ENCODE measurements at regions not wholly inside any gene's neighbourhood (a gene's known extent, or its start where the extent isn't known, plus 50 kb on each side); places are given as distances from the start of the nearest gene placed in this dataset.

DNA sequence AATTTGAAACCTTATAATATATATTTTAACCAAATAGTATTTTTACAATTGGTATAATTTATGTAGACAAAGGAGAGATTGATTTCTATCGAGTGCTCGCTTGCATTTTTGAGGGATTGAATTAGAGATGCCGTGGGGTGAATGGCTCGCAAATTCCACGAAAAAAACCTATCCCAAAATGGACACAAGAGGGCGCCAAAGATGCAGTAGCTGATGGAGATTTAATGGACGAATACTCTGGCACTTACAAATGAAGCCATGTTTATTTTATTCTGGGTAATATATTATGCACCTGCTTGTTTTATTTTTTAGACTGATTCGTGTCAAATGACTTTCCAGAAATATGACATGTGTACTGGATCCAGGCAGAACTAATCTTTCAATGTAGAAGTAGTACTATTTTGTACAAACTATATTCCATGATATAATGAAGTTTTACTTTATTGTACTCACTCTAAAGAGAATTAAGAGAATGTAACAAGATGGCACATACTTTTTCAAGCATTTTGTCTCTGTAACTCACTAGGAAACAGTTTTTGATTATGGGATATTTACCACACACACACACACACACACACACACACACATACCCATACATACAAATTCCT is 505.4 kb downstream of the PLCL1 start:
- no peak overlapping the region for H3K4me3 ChIP-seq (ENCODE audit: control insufficient read depth, low read depth, low read length)
- TF ChIP-seq, protein P1, sequence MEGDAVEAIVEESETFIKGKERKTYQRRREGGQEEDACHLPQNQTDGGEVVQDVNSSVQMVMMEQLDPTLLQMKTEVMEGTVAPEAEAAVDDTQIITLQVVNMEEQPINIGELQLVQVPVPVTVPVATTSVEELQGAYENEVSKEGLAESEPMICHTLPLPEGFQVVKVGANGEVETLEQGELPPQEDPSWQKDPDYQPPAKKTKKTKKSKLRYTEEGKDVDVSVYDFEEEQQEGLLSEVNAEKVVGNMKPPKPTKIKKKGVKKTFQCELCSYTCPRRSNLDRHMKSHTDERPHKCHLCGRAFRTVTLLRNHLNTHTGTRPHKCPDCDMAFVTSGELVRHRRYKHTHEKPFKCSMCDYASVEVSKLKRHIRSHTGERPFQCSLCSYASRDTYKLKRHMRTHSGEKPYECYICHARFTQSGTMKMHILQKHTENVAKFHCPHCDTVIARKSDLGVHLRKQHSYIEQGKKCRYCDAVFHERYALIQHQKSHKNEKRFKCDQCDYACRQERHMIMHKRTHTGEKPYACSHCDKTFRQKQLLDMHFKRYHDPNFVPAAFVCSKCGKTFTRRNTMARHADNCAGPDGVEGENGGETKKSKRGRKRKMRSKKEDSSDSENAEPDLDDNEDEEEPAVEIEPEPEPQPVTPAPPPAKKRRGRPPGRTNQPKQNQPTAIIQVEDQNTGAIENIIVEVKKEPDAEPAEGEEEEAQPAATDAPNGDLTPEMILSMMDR (conservative IDR thresholded peaks at IDR 0.05; ENCODE audit: control insufficient read depth, insufficient read depth, low read depth, low read length) = peak; percentile 92
- peak; percentile 55 for DNase-seq (ENCODE audit: low read depth)

DNA sequence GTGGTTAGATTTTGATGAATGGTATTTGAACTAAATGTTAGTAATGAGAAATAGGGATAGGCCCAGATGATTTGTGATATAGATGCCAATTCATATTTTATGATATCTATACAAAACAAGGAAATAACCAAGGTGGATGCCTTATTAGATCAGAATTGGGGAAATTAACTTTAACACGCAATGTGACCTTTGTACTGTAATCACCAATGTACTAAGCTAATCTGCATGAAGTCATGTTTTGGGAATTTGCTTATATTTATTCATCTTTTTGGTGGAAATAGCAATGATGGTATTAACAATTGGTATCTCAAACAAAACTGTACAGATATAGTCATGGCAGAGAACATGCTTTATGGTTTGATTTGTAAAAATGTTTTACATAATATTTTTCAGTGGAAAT is 504.7 kb downstream of the PLCL1 start:
- no peak overlapping the region for H3K4me3 ChIP-seq (ENCODE audit: control insufficient read depth, low read depth, low read length)
- no peak for DNase-seq (ENCODE audit: low read depth)
- TF ChIP-seq, protein P1 (conservative IDR thresholded peaks at IDR 0.05; ENCODE audit: control insufficient read depth, insufficient read depth, low read depth, low read length) = no peak

DNA sequence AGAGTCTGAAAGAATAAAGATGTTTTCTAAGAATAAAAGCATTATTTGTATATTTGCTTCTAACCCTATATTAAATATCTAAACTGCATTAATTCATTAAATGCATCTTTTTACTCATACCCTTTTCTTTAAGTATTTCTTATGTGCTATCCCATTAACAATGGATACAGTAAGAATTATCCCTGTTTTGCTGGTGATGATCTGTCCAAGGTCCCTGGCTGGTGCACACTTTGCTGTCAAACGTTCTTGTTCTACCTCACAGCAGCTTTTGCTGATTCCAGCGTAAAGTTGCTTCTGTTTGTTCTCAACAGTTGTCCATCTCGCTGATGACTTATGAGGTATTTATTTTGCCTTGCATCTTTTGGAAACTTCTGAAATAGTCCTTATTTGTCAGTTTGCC is 504.0 kb downstream of the PLCL1 start:
- TF ChIP-seq, protein P1 (conservative IDR thresholded peaks at IDR 0.05; ENCODE audit: control insufficient read depth, insufficient read depth, low read depth, low read length) = no peak
- H3K4me3 ChIP-seq (ENCODE audit: control insufficient read depth, low read depth, low read length) = no peak overlapping the region
- DNase-seq (ENCODE audit: low read depth) = no peak

DNA sequence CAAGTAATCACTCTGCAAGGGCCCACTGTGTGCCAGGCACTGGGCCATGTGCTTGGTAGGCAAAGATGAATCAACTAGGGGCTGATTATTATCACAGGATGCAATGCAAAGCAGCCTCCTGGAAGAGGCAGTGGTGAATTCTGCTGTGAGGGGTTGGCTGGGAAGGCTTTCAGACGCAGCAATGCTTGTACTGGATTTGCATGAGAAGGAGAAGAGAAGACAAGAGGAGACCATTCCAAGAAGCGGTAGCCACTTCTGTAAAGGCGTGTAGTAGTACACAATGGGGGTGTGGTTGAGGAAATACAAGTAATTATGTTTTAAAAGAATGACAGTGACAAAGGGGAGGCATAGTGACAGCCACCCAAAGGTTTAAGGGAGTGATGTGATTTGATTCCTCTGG is 502.7 kb downstream of the PLCL1 start:
- H3K4me3 ChIP-seq (ENCODE audit: control insufficient read depth, low read depth, low read length) = no peak overlapping the region
- TF ChIP-seq, protein P1 (conservative IDR thresholded peaks at IDR 0.05; ENCODE audit: control insufficient read depth, insufficient read depth, low read depth, low read length) = no peak
- DNase-seq (ENCODE audit: low read depth) = no peak

DNA sequence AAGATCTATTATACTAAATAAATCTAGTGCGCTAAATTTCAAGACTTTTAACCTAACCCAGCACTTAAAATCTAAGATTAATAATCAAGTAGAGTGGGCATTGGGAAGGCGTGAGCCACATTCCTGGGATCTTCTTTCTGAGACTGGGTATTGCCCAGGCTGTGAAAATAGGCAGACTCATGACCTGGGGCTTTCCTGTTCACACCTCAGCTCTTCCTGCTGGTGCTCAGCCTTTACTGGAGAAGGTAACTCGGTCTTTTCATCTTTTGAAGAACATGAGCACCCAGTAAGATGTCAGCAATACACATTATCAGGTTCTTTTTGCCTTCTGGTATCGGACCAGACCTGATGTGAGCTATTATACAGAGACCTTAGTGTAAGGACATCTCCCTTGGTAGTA is 500.5 kb downstream of the PLCL1 start:
- TF ChIP-seq, protein P1 (conservative IDR thresholded peaks at IDR 0.05; ENCODE audit: control insufficient read depth, insufficient read depth, low read depth, low read length) = no peak
- DNase-seq (ENCODE audit: low read depth) = no peak
- H3K4me3 ChIP-seq (ENCODE audit: control insufficient read depth, low read depth, low read length) = no peak overlapping the region

DNA sequence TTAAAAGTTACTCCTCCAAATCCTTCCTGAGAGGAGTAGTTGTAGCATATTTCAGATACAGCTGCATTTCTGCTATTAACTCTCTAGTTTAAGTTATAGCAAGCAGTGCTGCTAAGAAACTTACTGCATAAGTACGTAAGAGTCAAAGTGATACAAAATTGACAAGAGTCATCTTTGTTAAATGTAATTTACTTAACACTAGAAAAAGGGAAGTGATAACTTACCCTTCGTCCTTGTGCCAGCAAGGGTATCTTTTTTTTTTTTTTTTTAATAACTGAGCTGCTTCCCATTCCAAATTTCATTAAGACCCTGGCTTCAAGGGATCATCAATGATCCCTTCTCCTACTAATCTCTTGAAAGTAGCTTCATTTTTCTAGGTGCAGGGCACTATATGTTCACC is 493.0 kb downstream of the PLCL1 start:
- TF ChIP-seq, protein P1 (conservative IDR thresholded peaks at IDR 0.05; ENCODE audit: control insufficient read depth, insufficient read depth, low read depth, low read length) = no peak
- no peak overlapping the region for H3K4me3 ChIP-seq (ENCODE audit: control insufficient read depth, low read depth, low read length)
- DNase-seq (ENCODE audit: low read depth) = no peak

Measured in fibroblast of mammary gland (primary cell).